DOHH2 (cell line): ENCODE measurements at regions not wholly inside any gene's neighbourhood (a gene's known extent, or its start where the extent isn't known, plus 50 kb on each side); places are given as distances from the start of the nearest gene placed in this dataset.

Experiments used
- EZH2phosphoT487 ChIP-seq: fragments of 200-600 bp; sonication (generic); IDR thresholded peaks from 2 replicates; pipeline ENCODE4 v1.6.1; 2017; ENCODE audit warnings: borderline replicate concordance, mild to moderate bottlenecking, antibody characterized with exemption, low read length, moderate library complexity, mixed read lengths
- TF ChIP-seq, protein P1 (sequence below): fragments of 200-600 bp; sonication (generic); IDR thresholded peaks from one replicate; pipeline ENCODE4 v1.5.1; 2014; ENCODE audit warnings: antibody characterized with exemption, mild to moderate bottlenecking, low read depth, low read length; ENCODE audit not compliant: poor library complexity, severe bottlenecking

DNA sequence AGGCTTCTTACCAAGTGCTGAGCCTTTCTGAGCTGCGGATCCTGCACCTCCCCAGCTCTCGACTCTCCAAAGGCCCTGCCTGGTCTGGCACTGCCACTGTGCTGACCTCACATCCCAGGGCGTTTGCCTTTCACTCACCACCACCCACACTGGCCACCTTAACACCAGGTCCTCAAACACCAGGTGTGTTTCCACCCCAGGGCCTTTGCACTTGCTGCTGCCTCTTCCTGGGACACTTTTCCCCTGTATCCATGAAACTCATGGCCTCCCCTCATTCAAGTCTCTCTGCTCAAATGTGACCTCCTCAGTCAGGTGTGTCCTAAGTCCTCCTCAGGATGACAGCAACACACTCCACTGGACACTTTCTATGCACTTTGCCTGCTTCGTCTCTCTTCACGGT, 51.4 kb upstream of the ANO1 start:
- TF ChIP-seq, protein P1, sequence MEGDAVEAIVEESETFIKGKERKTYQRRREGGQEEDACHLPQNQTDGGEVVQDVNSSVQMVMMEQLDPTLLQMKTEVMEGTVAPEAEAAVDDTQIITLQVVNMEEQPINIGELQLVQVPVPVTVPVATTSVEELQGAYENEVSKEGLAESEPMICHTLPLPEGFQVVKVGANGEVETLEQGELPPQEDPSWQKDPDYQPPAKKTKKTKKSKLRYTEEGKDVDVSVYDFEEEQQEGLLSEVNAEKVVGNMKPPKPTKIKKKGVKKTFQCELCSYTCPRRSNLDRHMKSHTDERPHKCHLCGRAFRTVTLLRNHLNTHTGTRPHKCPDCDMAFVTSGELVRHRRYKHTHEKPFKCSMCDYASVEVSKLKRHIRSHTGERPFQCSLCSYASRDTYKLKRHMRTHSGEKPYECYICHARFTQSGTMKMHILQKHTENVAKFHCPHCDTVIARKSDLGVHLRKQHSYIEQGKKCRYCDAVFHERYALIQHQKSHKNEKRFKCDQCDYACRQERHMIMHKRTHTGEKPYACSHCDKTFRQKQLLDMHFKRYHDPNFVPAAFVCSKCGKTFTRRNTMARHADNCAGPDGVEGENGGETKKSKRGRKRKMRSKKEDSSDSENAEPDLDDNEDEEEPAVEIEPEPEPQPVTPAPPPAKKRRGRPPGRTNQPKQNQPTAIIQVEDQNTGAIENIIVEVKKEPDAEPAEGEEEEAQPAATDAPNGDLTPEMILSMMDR: no peak
- TF ChIP-seq EZH2phosphoT487: no peak
